ENCODE measurements at regions not wholly inside any gene's neighbourhood (a gene's known extent, or its start where the extent isn't known, plus 50 kb on each side); places are given as distances from the start of the nearest gene placed in this dataset.
"Not testable (repeated sequence)": the region's sequence is repeated elsewhere in the genome, so short reads cannot be mapped to it uniquely, and the experiment has no call there.

DNA sequence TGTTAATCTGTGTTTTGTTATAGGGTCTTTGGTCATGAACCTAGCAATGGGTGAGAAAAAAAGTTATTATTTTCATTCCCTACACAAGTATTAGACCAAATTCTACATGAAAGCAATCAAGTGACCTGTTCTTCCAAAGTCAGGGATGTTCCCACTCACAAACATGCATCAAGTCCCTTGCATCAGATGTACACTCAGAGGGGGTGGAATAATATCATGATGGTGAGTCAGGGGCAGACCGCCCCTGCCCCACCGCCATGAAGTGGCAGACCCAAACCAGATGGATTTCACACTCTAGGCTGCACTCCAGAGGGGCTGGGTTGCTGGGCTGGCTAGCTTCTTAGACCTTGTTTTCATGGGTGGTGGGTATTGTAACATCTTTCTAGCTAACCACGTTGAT is 91.4 kb downstream of the ACAA2 start:
- Histone ChIP-seq H3K4me2 (ENCODE audit: extremely low read depth, insufficient read depth, low read length) (no peak overlapping the region), H2AFZ (ENCODE audit: low read length) (no peak overlapping the region), H3K27me3 (ENCODE audit: control insufficient read depth, insufficient read depth, low read length) (no peaks in the 10 kb centered on the region), H3K9ac (ENCODE audit: insufficient read depth, low read length) (no peak overlapping the region), H3K36me3 (ENCODE audit: control insufficient read depth, insufficient read depth, low read length) (no peaks in the 10 kb centered on the region), H3K79me2 (ENCODE audit: control insufficient read depth, insufficient read depth, low read length) (no peaks in the 10 kb centered on the region), H3K9me3 (ENCODE audit: control insufficient read depth, insufficient read depth, low read depth, low read length) (no peaks in the 10 kb centered on the region), H3K27ac (ENCODE audit: insufficient read depth, low read length) (no peak overlapping the region), H3K4me1 (ENCODE audit: control insufficient read depth, extremely low read depth, insufficient read depth, low read length) (peaks cover 9% of the 10 kb centered on the region), H4K20me1 (ENCODE audit: control insufficient read depth, extremely low read depth, insufficient read depth, low read length) (no peaks in the 10 kb centered on the region), H3K4me3 (replicated peaks in 1 of 4; ENCODE audit: control extremely low read depth in 1 of 4, insufficient read depth in 1 of 4, low read depth in 3 of 4, low read length in 4 of 4) (no peak overlapping the region)
- peak in 1 of 2 donors; percentile 59 for DNase-seq (ENCODE audit: low read depth in 2 of 2)
- TF ChIP-seq EZH2 (IDR thresholded peaks at IDR 0.05; ENCODE audit: low read length, missing control alignments) = no peak
- TF ChIP-seq, protein P1, sequence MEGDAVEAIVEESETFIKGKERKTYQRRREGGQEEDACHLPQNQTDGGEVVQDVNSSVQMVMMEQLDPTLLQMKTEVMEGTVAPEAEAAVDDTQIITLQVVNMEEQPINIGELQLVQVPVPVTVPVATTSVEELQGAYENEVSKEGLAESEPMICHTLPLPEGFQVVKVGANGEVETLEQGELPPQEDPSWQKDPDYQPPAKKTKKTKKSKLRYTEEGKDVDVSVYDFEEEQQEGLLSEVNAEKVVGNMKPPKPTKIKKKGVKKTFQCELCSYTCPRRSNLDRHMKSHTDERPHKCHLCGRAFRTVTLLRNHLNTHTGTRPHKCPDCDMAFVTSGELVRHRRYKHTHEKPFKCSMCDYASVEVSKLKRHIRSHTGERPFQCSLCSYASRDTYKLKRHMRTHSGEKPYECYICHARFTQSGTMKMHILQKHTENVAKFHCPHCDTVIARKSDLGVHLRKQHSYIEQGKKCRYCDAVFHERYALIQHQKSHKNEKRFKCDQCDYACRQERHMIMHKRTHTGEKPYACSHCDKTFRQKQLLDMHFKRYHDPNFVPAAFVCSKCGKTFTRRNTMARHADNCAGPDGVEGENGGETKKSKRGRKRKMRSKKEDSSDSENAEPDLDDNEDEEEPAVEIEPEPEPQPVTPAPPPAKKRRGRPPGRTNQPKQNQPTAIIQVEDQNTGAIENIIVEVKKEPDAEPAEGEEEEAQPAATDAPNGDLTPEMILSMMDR (conservative IDR thresholded peaks at IDR 0.05 in 1 of 2, IDR thresholded peaks at IDR 0.05 in 1 of 2; ENCODE audit: low read depth in 1 of 2, low read length in 2 of 2) = no peak

DNA sequence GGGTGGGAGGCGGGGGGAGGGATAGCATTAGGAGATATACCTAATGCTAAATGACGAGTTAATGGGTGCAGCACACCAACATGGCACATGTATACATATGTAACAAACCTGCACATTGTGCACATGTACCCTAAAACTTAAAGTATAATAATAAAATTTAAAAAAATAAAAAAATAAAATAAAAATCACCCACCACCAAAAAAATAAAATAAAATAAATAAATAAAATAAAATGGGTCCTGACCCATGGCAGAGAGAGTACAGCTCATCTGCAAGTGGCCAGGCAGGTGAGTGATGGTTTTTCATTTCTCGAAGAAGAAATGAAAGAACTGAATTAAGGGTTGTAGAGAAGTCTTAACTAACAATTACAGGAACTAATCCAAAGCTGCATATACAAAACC is 92.4 kb downstream of the ACAA2 start:
- not testable (repeated sequence) for H3K36me3 ChIP-seq (ENCODE audit: control insufficient read depth, insufficient read depth, low read length); H3K4me3 ChIP-seq (replicated peaks in 1 of 4; ENCODE audit: control extremely low read depth in 1 of 4, insufficient read depth in 1 of 4, low read depth in 3 of 4, low read length in 4 of 4); H3K79me2 ChIP-seq (ENCODE audit: control insufficient read depth, insufficient read depth, low read length); H4K20me1 ChIP-seq (ENCODE audit: control insufficient read depth, extremely low read depth, insufficient read depth, low read length); H3K4me1 ChIP-seq (ENCODE audit: control insufficient read depth, extremely low read depth, insufficient read depth, low read length); H3K27ac ChIP-seq (ENCODE audit: insufficient read depth, low read length); H3K9ac ChIP-seq (ENCODE audit: insufficient read depth, low read length); H3K27me3 ChIP-seq (ENCODE audit: control insufficient read depth, insufficient read depth, low read length); H3K4me2 ChIP-seq (ENCODE audit: extremely low read depth, insufficient read depth, low read length); H3K9me3 ChIP-seq (ENCODE audit: control insufficient read depth, insufficient read depth, low read depth, low read length); DNase-seq (ENCODE audit: low read depth in 2 of 2); H2AFZ ChIP-seq (ENCODE audit: low read length)

DNA sequence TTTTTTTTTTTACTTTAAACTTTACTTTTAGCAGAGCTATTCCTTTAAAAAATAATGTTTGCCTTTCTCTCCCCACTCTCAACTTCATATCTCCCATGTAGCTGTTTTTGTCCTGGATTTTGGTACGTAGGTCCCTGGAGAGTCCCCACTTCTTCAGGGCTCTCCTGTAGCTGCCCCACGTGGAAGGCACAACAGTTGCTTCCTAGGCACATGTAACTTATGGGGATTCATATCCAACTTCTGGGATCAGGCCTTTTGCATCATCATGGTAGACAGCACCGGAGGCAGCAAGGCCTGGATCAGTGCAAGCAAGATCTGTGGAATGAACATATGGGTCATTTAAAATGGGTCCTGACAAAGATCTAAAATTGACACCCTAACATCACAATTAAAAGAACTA is 95.7 kb downstream of the ACAA2 start:
- no peak overlapping the region for H3K4me3 ChIP-seq (replicated peaks in 1 of 4; ENCODE audit: control extremely low read depth in 1 of 4, insufficient read depth in 1 of 4, low read depth in 3 of 4, low read length in 4 of 4)
- no peaks in the 10 kb centered on the region for H3K79me2 ChIP-seq (ENCODE audit: control insufficient read depth, insufficient read depth, low read length)
- H3K4me1 ChIP-seq (ENCODE audit: control insufficient read depth, extremely low read depth, insufficient read depth, low read length) = no peaks in the 10 kb centered on the region
- no peak overlapping the region for H3K27ac ChIP-seq (ENCODE audit: insufficient read depth, low read length)
- DNase-seq (ENCODE audit: low read depth in 2 of 2) = no peak
- no peaks in the 10 kb centered on the region for H4K20me1 ChIP-seq (ENCODE audit: control insufficient read depth, extremely low read depth, insufficient read depth, low read length)
- H3K27me3 ChIP-seq (ENCODE audit: control insufficient read depth, insufficient read depth, low read length) = no peaks in the 10 kb centered on the region
- H3K9ac ChIP-seq (ENCODE audit: insufficient read depth, low read length) = no peak overlapping the region
- no peaks in the 10 kb centered on the region for H3K36me3 ChIP-seq (ENCODE audit: control insufficient read depth, insufficient read depth, low read length)
- no peak overlapping the region for H3K4me2 ChIP-seq (ENCODE audit: extremely low read depth, insufficient read depth, low read length)
- no peak overlapping the region for H2AFZ ChIP-seq (ENCODE audit: low read length)
- TF ChIP-seq EZH2 (IDR thresholded peaks at IDR 0.05; ENCODE audit: low read length, missing control alignments) = no peak
- TF ChIP-seq, protein P1 (conservative IDR thresholded peaks at IDR 0.05 in 1 of 2, IDR thresholded peaks at IDR 0.05 in 1 of 2; ENCODE audit: low read depth in 1 of 2, low read length in 2 of 2) = no peak
- H3K9me3 ChIP-seq (ENCODE audit: control insufficient read depth, insufficient read depth, low read depth, low read length) = no peaks in the 10 kb centered on the region

DNA sequence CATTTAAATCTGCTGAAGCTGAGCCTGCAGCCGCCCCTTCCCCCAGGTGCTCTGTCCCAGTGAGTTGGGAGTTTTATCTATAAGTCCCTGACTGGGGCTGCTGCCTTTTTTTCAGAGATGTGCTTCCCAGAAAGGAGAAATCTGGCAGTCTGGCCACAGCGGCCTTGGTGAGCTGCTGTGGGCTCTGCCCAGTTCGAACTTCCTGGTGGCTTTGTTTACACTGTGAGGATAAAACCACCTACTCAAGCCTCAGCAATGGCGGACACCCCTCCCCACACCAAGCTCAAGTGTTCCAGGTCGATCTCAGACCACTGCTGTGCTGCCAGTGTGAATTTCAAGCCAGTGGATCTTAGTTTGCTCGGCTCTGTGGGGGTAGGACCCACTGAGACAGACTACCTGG is 97.3 kb downstream of the ACAA2 start:
- H3K27ac ChIP-seq (ENCODE audit: insufficient read depth, low read length) = no peak overlapping the region
- TF ChIP-seq, protein P1 (conservative IDR thresholded peaks at IDR 0.05 in 1 of 2, IDR thresholded peaks at IDR 0.05 in 1 of 2; ENCODE audit: low read depth in 1 of 2, low read length in 2 of 2) = no peak
- no peak for TF ChIP-seq EZH2 (IDR thresholded peaks at IDR 0.05; ENCODE audit: low read length, missing control alignments)
- H2AFZ ChIP-seq (ENCODE audit: low read length) = no peak overlapping the region
- no peaks in the 10 kb centered on the region for H3K4me1 ChIP-seq (ENCODE audit: control insufficient read depth, extremely low read depth, insufficient read depth, low read length)
- H3K4me3 ChIP-seq (replicated peaks in 1 of 4; ENCODE audit: control extremely low read depth in 1 of 4, insufficient read depth in 1 of 4, low read depth in 3 of 4, low read length in 4 of 4) = no peak overlapping the region
- H3K4me2 ChIP-seq (ENCODE audit: extremely low read depth, insufficient read depth, low read length) = no peak overlapping the region
- no peak overlapping the region for H3K9ac ChIP-seq (ENCODE audit: insufficient read depth, low read length)
- no peaks in the 10 kb centered on the region for H4K20me1 ChIP-seq (ENCODE audit: control insufficient read depth, extremely low read depth, insufficient read depth, low read length)
- no peaks in the 10 kb centered on the region for H3K9me3 ChIP-seq (ENCODE audit: control insufficient read depth, insufficient read depth, low read depth, low read length)
- DNase-seq (ENCODE audit: low read depth in 2 of 2) = no peak
- no peaks in the 10 kb centered on the region for H3K27me3 ChIP-seq (ENCODE audit: control insufficient read depth, insufficient read depth, low read length)
- no peaks in the 10 kb centered on the region for H3K79me2 ChIP-seq (ENCODE audit: control insufficient read depth, insufficient read depth, low read length)
- no peaks in the 10 kb centered on the region for H3K36me3 ChIP-seq (ENCODE audit: control insufficient read depth, insufficient read depth, low read length)
